ENCODE measurements at regions not wholly inside any gene's neighbourhood (a gene's known extent, or its start where the extent isn't known, plus 50 kb on each side); places are given as distances from the start of the nearest gene placed in this dataset.

- Histone ChIP-seq H3K9me3 (ENCODE audit: control insufficient read depth in 2 of 3, insufficient read depth in 1 of 3, low read length in 3 of 3) (no peaks in the 10 kb centered on the region), H3K4me3 (ENCODE audit: low read length in 3 of 3) (no peak overlapping the region), H3K27me3 (ENCODE audit: control insufficient read depth, insufficient read depth, low read length) (no peaks in the 10 kb centered on the region), H3K4me1 (ENCODE audit: control insufficient read depth in 2 of 3, insufficient read depth in 2 of 3, low read depth in 1 of 3, low read length in 3 of 3) (peaks cover 0 to 10% (median 6%) of the 10 kb centered on the region in 3 donors), H3K36me3 (ENCODE audit: control insufficient read depth in 2 of 3, insufficient read depth in 3 of 3, low read length in 3 of 3) (no peaks in the 10 kb centered on the region), H3K27ac (ENCODE audit: low read depth in 2 of 2, low read length in 2 of 2) (no peak overlapping the region), H3K9ac (ENCODE audit: low read length in 3 of 3) (no peak overlapping the region)
- FAIRE-seq (no peak), DNase-seq (peak in 1 of 5 donors; percentile 74)
- TF ChIP-seq CTCF (IDR thresholded peaks at IDR 0.05; ENCODE audit: borderline replicate concordance, extremely low read depth, insufficient read depth), result no peak
- intact Hi-C loops (cut with DNase I), result no loop called here
These were observed 95.8 kb downstream of the ATXN3L start for GRCh38 chrX:13223868-13224567.

GRCh38 chrX:13220916-13221315, 98.9 kb downstream of the ATXN3L start:
- intact Hi-C loops (cut with DNase I), result no loop called here
- H3K36me3 ChIP-seq (ENCODE audit: control insufficient read depth in 2 of 3, insufficient read depth in 3 of 3, low read length in 3 of 3), result no peaks in the 10 kb centered on the region
- no peak for TF ChIP-seq CTCF (IDR thresholded peaks at IDR 0.05; ENCODE audit: borderline replicate concordance, extremely low read depth, insufficient read depth)
- H3K4me1 ChIP-seq (ENCODE audit: control insufficient read depth in 2 of 3, insufficient read depth in 2 of 3, low read depth in 1 of 3, low read length in 3 of 3), result peaks cover 0 to 10% (median 6%) of the 10 kb centered on the region in 3 donors
- H3K27me3 ChIP-seq (ENCODE audit: control insufficient read depth, insufficient read depth, low read length), result no peaks in the 10 kb centered on the region
- H3K27ac ChIP-seq (ENCODE audit: low read depth in 2 of 2, low read length in 2 of 2), result peak overlapping the region; percentile 33 to 60
- H3K4me3 ChIP-seq (ENCODE audit: low read length in 3 of 3), result peak overlapping the region in 1 of 3 donors; percentile 35
- H3K9ac ChIP-seq (ENCODE audit: low read length in 3 of 3), result no peak overlapping the region
- no peak for FAIRE-seq
- H3K9me3 ChIP-seq (ENCODE audit: control insufficient read depth in 2 of 3, insufficient read depth in 1 of 3, low read length in 3 of 3), result no peaks in the 10 kb centered on the region
- DNase-seq, result no peak

GRCh38 chrX:13219991-13220764, 99.7 kb downstream of the ATXN3L start:
- no peak for DNase-seq
- H3K4me1 ChIP-seq (ENCODE audit: control insufficient read depth in 2 of 3, insufficient read depth in 2 of 3, low read depth in 1 of 3, low read length in 3 of 3), result peaks cover 0 to 10% (median 6%) of the 10 kb centered on the region in 3 donors
- peak overlapping the region; percentile 33 to 47 for H3K27ac ChIP-seq (ENCODE audit: low read depth in 2 of 2, low read length in 2 of 2)
- no peaks in the 10 kb centered on the region for H3K27me3 ChIP-seq (ENCODE audit: control insufficient read depth, insufficient read depth, low read length)
- peak; percentile 70 for FAIRE-seq
- no peak for TF ChIP-seq CTCF (IDR thresholded peaks at IDR 0.05; ENCODE audit: borderline replicate concordance, extremely low read depth, insufficient read depth)
- intact Hi-C loops (cut with DNase I), result no loop called here
- no peak overlapping the region for H3K9ac ChIP-seq (ENCODE audit: low read length in 3 of 3)
- H3K4me3 ChIP-seq (ENCODE audit: low read length in 3 of 3), result peak overlapping the region in 1 of 3 donors; percentile 35
- no peaks in the 10 kb centered on the region for H3K36me3 ChIP-seq (ENCODE audit: control insufficient read depth in 2 of 3, insufficient read depth in 3 of 3, low read length in 3 of 3)
- H3K9me3 ChIP-seq (ENCODE audit: control insufficient read depth in 2 of 3, insufficient read depth in 1 of 3, low read length in 3 of 3), result no peaks in the 10 kb centered on the region
